ENCODE measurements at regions not wholly inside any gene's neighbourhood (a gene's known extent, or its start where the extent isn't known, plus 50 kb on each side); places are given as distances from the start of the nearest gene placed in this dataset.

- no peak for ATAC-seq
- Histone ChIP-seq H3K27ac (no peak overlapping the region), H3K9me3 (no peaks in the 10 kb centered on the region), H3K36me3 (ENCODE audit: insufficient read depth in 1 of 2, low read depth in 1 of 2) (no peaks in the 10 kb centered on the region), H3K4me1 (no peaks in the 10 kb centered on the region), H3K27me3 (ENCODE audit: insufficient read depth in 3 of 3, low read length in 2 of 3) (no peaks in the 10 kb centered on the region), H3K4me3 (no peak overlapping the region)
- intact Hi-C loops (cut with DNase I) = no loop called here
- TF ChIP-seq CTCF (IDR thresholded peaks at IDR 0.05) = no peak
- DNase-seq = no peak
- 50 to 73% (median 53%) methylated on average over 1 of the region's 1 CpG for WGBS, 3 donors
Measured at GRCh38 chr11:24082860-24083259, 414.0 kb upstream of the LUZP2 start.

GRCh38 chr11:24084956-24085355 is 411.9 kb upstream of the LUZP2 start:
- no peak overlapping the region for H3K27ac ChIP-seq
- H3K27me3 ChIP-seq (ENCODE audit: insufficient read depth in 3 of 3, low read length in 2 of 3) = no peaks in the 10 kb centered on the region
- no peak for DNase-seq
- 33 to 56% (median 47%) methylated on average over 1 of the region's 1 CpG for WGBS, 3 donors
- H3K4me1 ChIP-seq = no peaks in the 10 kb centered on the region
- H3K9me3 ChIP-seq = no peaks in the 10 kb centered on the region
- intact Hi-C loops (cut with DNase I) = no loop called here
- TF ChIP-seq CTCF (IDR thresholded peaks at IDR 0.05) = no peak
- ATAC-seq = no peak
- no peaks in the 10 kb centered on the region for H3K36me3 ChIP-seq (ENCODE audit: insufficient read depth in 1 of 2, low read depth in 1 of 2)
- no peak overlapping the region for H3K4me3 ChIP-seq

GRCh38 chr11:24086921-24087320 is 409.9 kb upstream of the LUZP2 start:
- ATAC-seq (no peak), DNase-seq (no peak)
- TF ChIP-seq CTCF (IDR thresholded peaks at IDR 0.05) = no peak
- Histone ChIP-seq H3K27ac (no peak overlapping the region), H3K27me3 (ENCODE audit: insufficient read depth in 3 of 3, low read length in 2 of 3) (no peaks in the 10 kb centered on the region), H3K36me3 (ENCODE audit: insufficient read depth in 1 of 2, low read depth in 1 of 2) (no peaks in the 10 kb centered on the region), H3K9me3 (no peaks in the 10 kb centered on the region), H3K4me1 (no peaks in the 10 kb centered on the region), H3K4me3 (no peak overlapping the region)
- 56 to 59% (median 57%) methylated on average over 2 of the region's 2 CpGs for WGBS, 3 donors
- intact Hi-C loops (cut with DNase I) = no loop called here

GRCh38 chr11:24091594-24091993 is 405.3 kb upstream of the LUZP2 start:
- 84 to 92% (median 87%) methylated on average over 2 of the region's 2 CpGs for WGBS, 3 donors
- DNase-seq = no peak
- Histone ChIP-seq H3K36me3 (ENCODE audit: insufficient read depth in 1 of 2, low read depth in 1 of 2) (no peaks in the 10 kb centered on the region), H3K27me3 (ENCODE audit: insufficient read depth in 3 of 3, low read length in 2 of 3) (no peaks in the 10 kb centered on the region), H3K9me3 (no peaks in the 10 kb centered on the region), H3K27ac (no peak overlapping the region), H3K4me3 (no peak overlapping the region), H3K4me1 (no peaks in the 10 kb centered on the region)
- intact Hi-C loops (cut with DNase I) = no loop called here
- no peak for TF ChIP-seq CTCF (IDR thresholded peaks at IDR 0.05)
- no peak for ATAC-seq

- ATAC-seq = no peak
- no peak for DNase-seq
- intact Hi-C loops (cut with DNase I) = no loop called here
- Histone ChIP-seq H3K9me3 (no peaks in the 10 kb centered on the region), H3K4me1 (no peaks in the 10 kb centered on the region), H3K4me3 (no peak overlapping the region), H3K36me3 (ENCODE audit: insufficient read depth in 1 of 2, low read depth in 1 of 2) (no peaks in the 10 kb centered on the region), H3K27ac (no peak overlapping the region), H3K27me3 (ENCODE audit: insufficient read depth in 3 of 3, low read length in 2 of 3) (no peaks in the 10 kb centered on the region)
- 6 to 14% (median 12%) methylated on average over 2 of the region's 2 CpGs for WGBS, 3 donors
- no peak for TF ChIP-seq CTCF (IDR thresholded peaks at IDR 0.05)
Measured at GRCh38 chr11:24093375-24093774, 403.5 kb upstream of the LUZP2 start.
